Brain microvascular endothelial cell (primary cell): ENCODE measurements at regions not wholly inside any gene's neighbourhood (a gene's known extent, or its start where the extent isn't known, plus 50 kb on each side); places are given as distances from the start of the nearest gene placed in this dataset.

Source experiments
- DNase-seq: peaks from one replicate; pipeline ENCODE4 v3.0.0-alpha.2; 2020
- H3K27ac ChIP-seq: fragments of 250-450 bp; sonication (Bioruptor Pico); 2 replicates; pipeline ENCODE4 v1.5.1; 2020; ENCODE audit warnings: mild to moderate bottlenecking, moderate library complexity
- H3K27me3 ChIP-seq: fragments of 250-450 bp; sonication (Bioruptor Pico); replicated peaks from 2 replicates; pipeline ENCODE4 v1.5.1; 2020; ENCODE audit warnings: mild to moderate bottlenecking
- H3K36me3 ChIP-seq: fragments of 250-450 bp; sonication (Bioruptor Pico); replicated peaks from 2 replicates; pipeline ENCODE4 v1.5.1; 2020; ENCODE audit warnings: mild to moderate bottlenecking
- H3K4me3 ChIP-seq: 2 replicates; pipeline ENCODE4 v1.5.1; 2011; ENCODE audit warnings: low read depth, mild to moderate bottlenecking, control low read depth, low read length, moderate library complexity
- in situ Hi-C: cut with HindIII; loops from 2 replicates; pipeline ENCODE4 v1.10.0; 2017; ENCODE audit warnings: low sequenced_read_pairs, low pct_ligation_motif_present
- TF ChIP-seq, protein P1 (sequence below): IDR thresholded peaks from 2 replicates; pipeline ENCODE4 v1.5.1; 2011; ENCODE audit warnings: low read depth, mild to moderate bottlenecking, moderate library complexity, low read length, control low read depth, inconsistent platforms; ENCODE audit errors: missing control alignments

GRCh38 chr14:97840159-97840558 lies 1043.0 kb downstream of the VRK1 start:
- no peak overlapping the region for H3K4me3 ChIP-seq
- in situ Hi-C loops, result no loop called here
- TF ChIP-seq, protein P1, sequence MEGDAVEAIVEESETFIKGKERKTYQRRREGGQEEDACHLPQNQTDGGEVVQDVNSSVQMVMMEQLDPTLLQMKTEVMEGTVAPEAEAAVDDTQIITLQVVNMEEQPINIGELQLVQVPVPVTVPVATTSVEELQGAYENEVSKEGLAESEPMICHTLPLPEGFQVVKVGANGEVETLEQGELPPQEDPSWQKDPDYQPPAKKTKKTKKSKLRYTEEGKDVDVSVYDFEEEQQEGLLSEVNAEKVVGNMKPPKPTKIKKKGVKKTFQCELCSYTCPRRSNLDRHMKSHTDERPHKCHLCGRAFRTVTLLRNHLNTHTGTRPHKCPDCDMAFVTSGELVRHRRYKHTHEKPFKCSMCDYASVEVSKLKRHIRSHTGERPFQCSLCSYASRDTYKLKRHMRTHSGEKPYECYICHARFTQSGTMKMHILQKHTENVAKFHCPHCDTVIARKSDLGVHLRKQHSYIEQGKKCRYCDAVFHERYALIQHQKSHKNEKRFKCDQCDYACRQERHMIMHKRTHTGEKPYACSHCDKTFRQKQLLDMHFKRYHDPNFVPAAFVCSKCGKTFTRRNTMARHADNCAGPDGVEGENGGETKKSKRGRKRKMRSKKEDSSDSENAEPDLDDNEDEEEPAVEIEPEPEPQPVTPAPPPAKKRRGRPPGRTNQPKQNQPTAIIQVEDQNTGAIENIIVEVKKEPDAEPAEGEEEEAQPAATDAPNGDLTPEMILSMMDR, result no peak
- no peaks in the 10 kb centered on the region for H3K36me3 ChIP-seq
- H3K27ac ChIP-seq, result no peak overlapping the region
- no peaks in the 10 kb centered on the region for H3K27me3 ChIP-seq
- no peak for DNase-seq

- in situ Hi-C loops, result no loop called here
These were observed 1044.6 kb downstream of the VRK1 start for GRCh38 chr14:97841762-97842161.

GRCh38 chr14:97843066-97843465 lies 1045.9 kb downstream of the VRK1 start:
- TF ChIP-seq, protein P1, result no peak
- in situ Hi-C loops, result no loop called here
- no peak for DNase-seq
- Histone ChIP-seq H3K27me3 (no peaks in the 10 kb centered on the region), H3K36me3 (no peaks in the 10 kb centered on the region), H3K4me3 (no peak overlapping the region), H3K27ac (no peak overlapping the region)

More at GRCh38 chr14:97841762-97842161, 1044.6 kb downstream of the VRK1 start:
- no peaks in the 10 kb centered on the region for H3K36me3 ChIP-seq
- no peaks in the 10 kb centered on the region for H3K27me3 ChIP-seq
- DNase-seq, result no peak
- H3K4me3 ChIP-seq, result no peak overlapping the region
- H3K27ac ChIP-seq, result no peak overlapping the region
- TF ChIP-seq, protein P1, result no peak

DNA sequence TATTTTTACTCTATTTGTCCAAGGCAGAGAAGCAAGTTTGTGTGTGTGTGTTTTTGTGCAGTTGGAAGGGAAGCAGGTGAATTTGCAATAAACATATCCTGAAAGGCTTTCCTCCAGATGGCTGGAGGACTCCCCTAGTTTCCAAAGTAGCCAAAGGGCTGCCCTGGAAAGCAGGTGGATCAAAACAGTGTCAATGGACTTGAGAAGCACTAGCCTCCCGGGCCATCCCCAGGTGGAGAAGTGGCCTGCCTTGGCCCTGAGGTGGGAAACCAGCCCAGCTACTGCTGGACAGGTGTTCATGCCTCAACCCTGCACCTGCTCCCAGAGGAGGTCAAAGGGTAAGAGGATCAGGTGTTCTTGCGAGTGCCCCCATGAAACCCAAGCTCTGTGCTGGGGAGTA lies 1046.9 kb downstream of the VRK1 start:
- TF ChIP-seq, protein P1, result no peak
- no peak overlapping the region for H3K4me3 ChIP-seq
- no peaks in the 10 kb centered on the region for H3K27me3 ChIP-seq
- H3K36me3 ChIP-seq, result no peaks in the 10 kb centered on the region
- H3K27ac ChIP-seq, result no peak overlapping the region
- DNase-seq, result no peak
- in situ Hi-C loops, result no loop called here

DNA sequence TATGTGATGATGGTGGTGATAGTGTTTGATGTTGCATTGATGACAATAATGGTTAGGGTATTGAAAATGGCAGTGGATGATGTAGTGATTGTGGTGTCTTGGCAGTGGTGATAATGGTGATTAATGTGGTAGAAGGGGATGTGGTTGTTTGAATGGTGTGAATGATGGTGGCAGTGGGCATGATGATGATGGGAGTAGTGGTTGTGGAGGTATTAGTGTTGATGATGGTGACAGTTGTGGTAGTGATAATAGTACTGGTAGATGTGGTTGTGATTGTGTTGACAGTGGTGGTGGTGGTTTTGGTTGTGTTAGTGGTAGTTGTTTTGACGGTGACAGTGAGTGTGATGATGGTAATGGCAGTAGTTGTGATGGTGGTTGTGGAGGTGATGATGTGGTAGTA lies 1049.0 kb downstream of the VRK1 start:
- DNase-seq, result no peak
- in situ Hi-C loops, result no loop called here

More for the DNA sequence above, 1049.0 kb downstream of the VRK1 start:
- Histone ChIP-seq H3K27ac (no peak overlapping the region), H3K4me3 (no peak overlapping the region), H3K27me3 (no peaks in the 10 kb centered on the region), H3K36me3 (no peaks in the 10 kb centered on the region)
- TF ChIP-seq, protein P1, result no peak
